ENCODE measurements at regions not wholly inside any gene's neighbourhood (a gene's known extent, or its start where the extent isn't known, plus 50 kb on each side); places are given as distances from the start of the nearest gene placed in this dataset.

DNA sequence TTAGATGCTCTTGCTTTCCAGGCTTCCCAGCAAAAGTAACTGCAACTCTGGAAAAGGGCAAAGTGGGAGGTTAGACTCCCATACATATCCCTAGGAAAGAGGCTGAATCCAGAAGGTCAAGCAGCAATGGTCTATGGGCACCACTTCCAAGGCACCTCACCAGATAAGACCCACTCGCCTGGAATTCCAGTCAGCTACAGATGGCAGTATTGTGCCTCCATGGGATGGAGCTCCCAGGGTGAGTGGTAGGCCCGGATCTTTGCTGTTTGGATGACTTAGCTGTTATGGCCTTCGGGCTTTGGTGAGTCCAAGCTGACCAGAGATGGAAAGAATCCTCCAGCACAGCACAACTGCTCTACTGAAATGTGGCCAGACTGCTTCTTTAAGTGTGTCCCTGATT is 688.0 kb downstream of the PCDH19 start:
- Histone ChIP-seq H3K4me2 (ENCODE audit: low read depth, low read length) (no peak overlapping the region), H2BK120ac (ENCODE audit: low read depth, low read length) (no peak overlapping the region), H4K8ac (ENCODE audit: low read depth in 2 of 2, low read length in 2 of 2) (no peak overlapping the region), H3K27ac (ENCODE audit: insufficient read depth, low read length) (no peak overlapping the region), H3K18ac (ENCODE audit: low read depth, low read length) (no peak overlapping the region), H3K79me1 (ENCODE audit: low read depth in 1 of 2, low read length in 2 of 2) (no peaks in the 10 kb centered on the region), H3K4me3 (ENCODE audit: insufficient read depth, low read depth, low read length) (no peak overlapping the region), H2AK5ac (ENCODE audit: low read depth, low read length) (no peak overlapping the region), H2BK5ac (ENCODE audit: low read depth, low read length, poor library complexity, severe bottlenecking) (no peak overlapping the region), H2BK15ac (ENCODE audit: low read depth, low read length) (no peak overlapping the region), H3K14ac (replicated peaks; ENCODE audit: low read depth, low read length) (no peak overlapping the region), H4K20me1 (ENCODE audit: insufficient read depth, low read length) (no peaks in the 10 kb centered on the region), H3K4me1 (ENCODE audit: control insufficient read depth, insufficient read depth, low read length) (no peaks in the 10 kb centered on the region), H3K23ac (ENCODE audit: low read depth, low read length) (no peak overlapping the region), H3K36me3 (ENCODE audit: control insufficient read depth, insufficient read depth, low read length) (no peaks in the 10 kb centered on the region), H2AK9ac (replicated peaks; ENCODE audit: low read depth, low read length, poor library complexity) (no peak overlapping the region), H3K4ac (ENCODE audit: low read depth, low read length) (no peak overlapping the region), H3K56ac (ENCODE audit: extremely low read depth, insufficient read depth, low read length) (no peak overlapping the region), H3K9me3 (ENCODE audit: control insufficient read depth, insufficient read depth, low read length) (peaks cover 9% of the 10 kb centered on the region; the same call in 1 of the 2 replicates), H4K91ac (ENCODE audit: insufficient read depth, low read depth, low read length) (no peak overlapping the region), H3K27me3 (ENCODE audit: control insufficient read depth, insufficient read depth, low read length) (no peaks in the 10 kb centered on the region), H3K9me1 (ENCODE audit: insufficient read depth, low read length) (no peaks in the 10 kb centered on the region), H4K5ac (ENCODE audit: low read depth, low read length) (no peak overlapping the region), H2BK20ac (ENCODE audit: low read depth, low read length) (no peak overlapping the region), H2AFZ (replicated peaks; ENCODE audit: low read length, poor library complexity) (no peak overlapping the region), H3K9ac (ENCODE audit: low read depth, low read length) (no peak overlapping the region)
- in situ Hi-C loops (cut with MboI; ENCODE audit: low sequenced_read_pairs) (no loop called here), intact Hi-C loops (cut with micrococcal nuclease) (no loop called here), dilution Hi-C loops (cut with HindIII; ENCODE audit: low sequenced_read_pairs, unreplicated experiment) (no loop called here)
- WGBS, 2 experiments (ENCODE audit: extremely low coverage in 2 of 2, insufficient read length in 1 of 2), result no CpG with 5 or more reads among the region's 3 CpGs
- no TSS peak for BruUV-seq (replicated peaks)
- CTCF ChIA-PET, result no interaction called here
- DNase-seq (no peak), ATAC-seq (ENCODE audit: low read depth) (no peak)
- POLR2A ChIA-PET (ENCODE audit: unreplicated experiment), result no interaction called here
- TF ChIP-seq, protein P1, sequence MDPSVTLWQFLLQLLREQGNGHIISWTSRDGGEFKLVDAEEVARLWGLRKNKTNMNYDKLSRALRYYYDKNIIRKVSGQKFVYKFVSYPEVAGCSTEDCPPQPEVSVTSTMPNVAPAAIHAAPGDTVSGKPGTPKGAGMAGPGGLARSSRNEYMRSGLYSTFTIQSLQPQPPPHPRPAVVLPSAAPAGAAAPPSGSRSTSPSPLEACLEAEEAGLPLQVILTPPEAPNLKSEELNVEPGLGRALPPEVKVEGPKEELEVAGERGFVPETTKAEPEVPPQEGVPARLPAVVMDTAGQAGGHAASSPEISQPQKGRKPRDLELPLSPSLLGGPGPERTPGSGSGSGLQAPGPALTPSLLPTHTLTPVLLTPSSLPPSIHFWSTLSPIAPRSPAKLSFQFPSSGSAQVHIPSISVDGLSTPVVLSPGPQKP (IDR thresholded peaks at IDR 0.05; ENCODE audit: borderline replicate concordance, low read depth, low read length), result no peak
- TF ChIP-seq FOS (IDR thresholded peaks at IDR 0.05; ENCODE audit: low read depth, low read length) (no peak), CHD1 (IDR thresholded peaks at IDR 0.05; ENCODE audit: low read depth, low read length) (no peak), BHLHE40 (IDR thresholded peaks at IDR 0.05; ENCODE audit: low read depth, low read length) (no peak), RFX5 (IDR thresholded peaks at IDR 0.05; ENCODE audit: low read depth, low read length) (no peak), POLR2A (IDR thresholded peaks at IDR 0.05; ENCODE audit: low read depth, low read length) (no peak), NFE2L2 (IDR thresholded peaks at IDR 0.05; ENCODE audit: low read depth, low read length) (no peak), RAD21 (IDR thresholded peaks at IDR 0.05; ENCODE audit: low read length) (no peak), MXI1 (IDR thresholded peaks at IDR 0.05; ENCODE audit: borderline replicate concordance, low read depth, low read length) (no peak), SMC3 (IDR thresholded peaks at IDR 0.05; ENCODE audit: low read depth, low read length) (no peak), MAFK (IDR thresholded peaks at IDR 0.05; ENCODE audit: low read depth, low read length) (no peak), CEBPB (IDR thresholded peaks at IDR 0.05; ENCODE audit: low read depth, low read length) (no peak), MAZ (IDR thresholded peaks at IDR 0.05; ENCODE audit: borderline replicate concordance, low read depth, low read length) (no peak), RCOR1 (IDR thresholded peaks at IDR 0.05; ENCODE audit: insufficient replicate concordance, low read length) (no peak)
- TF ChIP-seq, protein P2, sequence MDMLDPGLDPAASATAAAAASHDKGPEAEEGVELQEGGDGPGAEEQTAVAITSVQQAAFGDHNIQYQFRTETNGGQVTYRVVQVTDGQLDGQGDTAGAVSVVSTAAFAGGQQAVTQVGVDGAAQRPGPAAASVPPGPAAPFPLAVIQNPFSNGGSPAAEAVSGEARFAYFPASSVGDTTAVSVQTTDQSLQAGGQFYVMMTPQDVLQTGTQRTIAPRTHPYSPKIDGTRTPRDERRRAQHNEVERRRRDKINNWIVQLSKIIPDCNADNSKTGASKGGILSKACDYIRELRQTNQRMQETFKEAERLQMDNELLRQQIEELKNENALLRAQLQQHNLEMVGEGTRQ (IDR thresholded peaks at IDR 0.05; ENCODE audit: low read depth, low read length), result no peak
- TF ChIP-seq, protein P3, sequence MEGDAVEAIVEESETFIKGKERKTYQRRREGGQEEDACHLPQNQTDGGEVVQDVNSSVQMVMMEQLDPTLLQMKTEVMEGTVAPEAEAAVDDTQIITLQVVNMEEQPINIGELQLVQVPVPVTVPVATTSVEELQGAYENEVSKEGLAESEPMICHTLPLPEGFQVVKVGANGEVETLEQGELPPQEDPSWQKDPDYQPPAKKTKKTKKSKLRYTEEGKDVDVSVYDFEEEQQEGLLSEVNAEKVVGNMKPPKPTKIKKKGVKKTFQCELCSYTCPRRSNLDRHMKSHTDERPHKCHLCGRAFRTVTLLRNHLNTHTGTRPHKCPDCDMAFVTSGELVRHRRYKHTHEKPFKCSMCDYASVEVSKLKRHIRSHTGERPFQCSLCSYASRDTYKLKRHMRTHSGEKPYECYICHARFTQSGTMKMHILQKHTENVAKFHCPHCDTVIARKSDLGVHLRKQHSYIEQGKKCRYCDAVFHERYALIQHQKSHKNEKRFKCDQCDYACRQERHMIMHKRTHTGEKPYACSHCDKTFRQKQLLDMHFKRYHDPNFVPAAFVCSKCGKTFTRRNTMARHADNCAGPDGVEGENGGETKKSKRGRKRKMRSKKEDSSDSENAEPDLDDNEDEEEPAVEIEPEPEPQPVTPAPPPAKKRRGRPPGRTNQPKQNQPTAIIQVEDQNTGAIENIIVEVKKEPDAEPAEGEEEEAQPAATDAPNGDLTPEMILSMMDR (conservative IDR thresholded peaks at IDR 0.05; ENCODE audit: low read depth, low read length), result no peak

Data from IMR-90 (cell line).